ENCODE measurements at regions not wholly inside any gene's neighbourhood (a gene's known extent, or its start where the extent isn't known, plus 50 kb on each side); places are given as distances from the start of the nearest gene placed in this dataset.
A peak's percentile ranks its signal among the peaks of the same experiment; 100 is the strongest.

DNA sequence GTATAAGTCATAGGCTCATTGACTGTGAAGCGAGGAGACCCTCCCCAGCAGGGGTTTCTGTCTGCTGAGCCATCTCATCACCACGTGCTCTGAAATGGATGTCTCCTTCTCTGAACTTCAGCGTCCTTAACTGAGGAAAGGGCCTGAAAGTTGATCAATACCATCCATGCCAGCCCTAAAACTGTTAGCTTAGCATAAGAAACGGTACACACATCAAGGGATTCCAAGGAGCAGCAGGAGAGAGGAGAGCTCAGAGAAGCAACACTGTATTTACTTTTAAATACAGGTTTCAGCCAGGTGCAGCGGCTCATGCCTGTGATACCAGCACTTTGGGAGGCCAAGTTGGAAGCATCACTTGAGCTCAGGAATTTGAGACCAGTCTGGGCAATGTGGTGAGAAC is 248.9 kb upstream of the TNRC6C start (continued):
- TF ChIP-seq ZNF791 (tag by site-specific recombination; IDR thresholded peaks at IDR 0.05) (no peak), ZNF146 (tag by site-specific recombination; IDR thresholded peaks at IDR 0.05) (no peak), RBAK (tag by site-specific recombination; IDR thresholded peaks at IDR 0.05) (no peak), ZNF114 (tag by site-specific recombination; IDR thresholded peaks at IDR 0.05) (no peak)
- TF ChIP-seq, protein P1, sequence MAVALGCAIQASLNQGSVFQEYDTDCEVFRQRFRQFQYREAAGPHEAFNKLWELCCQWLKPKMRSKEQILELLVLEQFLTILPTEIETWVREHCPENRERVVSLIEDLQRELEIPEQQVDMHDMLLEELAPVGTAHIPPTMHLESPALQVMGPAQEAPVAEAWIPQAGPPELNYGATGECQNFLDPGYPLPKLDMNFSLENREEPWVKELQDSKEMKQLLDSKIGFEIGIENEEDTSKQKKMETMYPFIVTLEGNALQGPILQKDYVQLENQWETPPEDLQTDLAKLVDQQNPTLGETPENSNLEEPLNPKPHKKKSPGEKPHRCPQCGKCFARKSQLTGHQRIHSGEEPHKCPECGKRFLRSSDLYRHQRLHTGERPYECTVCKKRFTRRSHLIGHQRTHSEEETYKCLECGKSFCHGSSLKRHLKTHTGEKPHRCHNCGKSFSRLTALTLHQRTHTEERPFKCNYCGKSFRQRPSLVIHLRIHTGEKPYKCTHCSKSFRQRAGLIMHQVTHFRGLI (tag by site-specific recombination; IDR thresholded peaks at IDR 0.05), result no peak
- TF ChIP-seq, protein P2, sequence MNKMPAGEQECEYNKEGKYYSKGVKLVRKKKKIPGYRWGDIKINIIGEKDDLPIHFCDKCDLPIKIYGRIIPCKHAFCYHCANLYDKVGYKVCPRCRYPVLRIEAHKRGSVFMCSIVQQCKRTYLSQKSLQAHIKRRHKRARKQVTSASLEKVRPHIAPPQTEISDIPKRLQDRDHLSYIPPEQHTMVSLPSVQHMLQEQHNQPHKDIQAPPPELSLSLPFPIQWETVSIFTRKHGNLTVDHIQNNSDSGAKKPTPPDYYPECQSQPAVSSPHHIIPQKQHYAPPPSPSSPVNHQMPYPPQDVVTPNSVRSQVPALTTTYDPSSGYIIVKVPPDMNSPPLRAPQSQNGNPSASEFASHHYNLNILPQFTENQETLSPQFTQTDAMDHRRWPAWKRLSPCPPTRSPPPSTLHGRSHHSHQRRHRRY (tag by site-specific recombination; IDR thresholded peaks at IDR 0.05), result no peak

DNA sequence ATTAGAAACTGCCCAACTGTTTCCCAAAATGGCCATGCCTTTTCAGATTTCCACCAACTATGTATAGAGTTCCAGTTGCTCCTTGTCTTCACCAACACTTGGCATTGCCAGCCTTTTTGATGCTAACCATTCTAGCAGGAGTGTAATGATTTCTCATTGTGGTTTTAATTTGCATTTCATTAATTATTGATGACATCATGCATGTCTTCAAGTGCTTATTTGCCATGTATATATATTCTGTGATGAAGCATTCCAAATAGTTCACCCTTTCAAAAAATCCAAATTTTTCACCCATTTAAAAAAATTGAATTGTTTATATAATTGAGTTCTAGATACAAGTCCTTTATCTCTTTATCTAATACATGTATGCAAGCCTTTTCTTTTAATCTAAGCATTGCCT is 245.9 kb upstream of the TNRC6C start:
- ChIA-PET CTCF (interaction anchor here (0.6 to 1.0 kb wide), 3 partner anchors 62 to 459 kb away, joined by 3 to 4 read pairs (median 4); no protein-coding TSS in a partner anchor), POLR2A (no interaction called here)
- Histone ChIP-seq H3K36me3 (ENCODE audit: control insufficient read depth in 2 of 2, insufficient read depth in 1 of 2, low read length in 2 of 2) (no peaks in the 10 kb centered on the region), H3K4me1 (ENCODE audit: control insufficient read depth, insufficient read depth, low read length) (no peaks in the 10 kb centered on the region), H3K9me3 (ENCODE audit: control insufficient read depth, insufficient read depth, low read depth, low read length) (no peaks in the 10 kb centered on the region), H3K27ac (ENCODE audit: extremely low read depth, low read depth, low read length) (no peak overlapping the region), H3K4me3 (ENCODE audit: low read depth, low read length) (no peak overlapping the region)
- TF ChIP-seq ZNF302 (tag by site-specific recombination; IDR thresholded peaks at IDR 0.05; ENCODE audit: low read depth), result no peak
- no peak for TF ChIP-seq GFI1B (tag by site-specific recombination; IDR thresholded peaks at IDR 0.05)
- no peak for TF ChIP-seq ZNF404 (tag by site-specific recombination; IDR thresholded peaks at IDR 0.05)
- no peak for TF ChIP-seq ZNF768 (tag by site-specific recombination; IDR thresholded peaks at IDR 0.05)
- no peak for TF ChIP-seq FEZF1 (tag by site-specific recombination; IDR thresholded peaks at IDR 0.05)
- no peak for TF ChIP-seq ZNF473 (tag by site-specific recombination; IDR thresholded peaks at IDR 0.05)
- TF ChIP-seq ZNF670 (tag by site-specific recombination; IDR thresholded peaks at IDR 0.05; ENCODE audit: low read depth), result no peak
- no peak for TF ChIP-seq PATZ1 (tag by site-specific recombination; IDR thresholded peaks at IDR 0.05)
- TF ChIP-seq ZNF555 (tag by site-specific recombination; conservative IDR thresholded peaks at IDR 0.05), result no peak
- 0 out of 2 replicates have a peak, but pooled peaks have one; percentile 28 for TF ChIP-seq ATF2 (tag by site-specific recombination; IDR thresholded peaks at IDR 0.05; ENCODE audit: low read depth)
- TF ChIP-seq ZNF248 (tag by site-specific recombination; IDR thresholded peaks at IDR 0.05), result no peak
- no peak for TF ChIP-seq ZSCAN16 (tag by site-specific recombination; IDR thresholded peaks at IDR 0.05)
- TF ChIP-seq YY2 (tag by site-specific recombination; IDR thresholded peaks at IDR 0.05), result no peak
- 0 out of 2 replicates have a peak, but pooled peaks have one; percentile 30 for TF ChIP-seq ZNF184 (tag by site-specific recombination; IDR thresholded peaks at IDR 0.05)
- no peak for TF ChIP-seq ZNF747 (tag by site-specific recombination; IDR thresholded peaks at IDR 0.05)
- no peak for TF ChIP-seq EGR2 (tag by site-specific recombination; IDR thresholded peaks at IDR 0.05; ENCODE audit: low read depth)
